NCI-H460 (cell line): ENCODE measurements at regions not wholly inside any gene's neighbourhood (a gene's known extent, or its start where the extent isn't known, plus 50 kb on each side); places are given as distances from the start of the nearest gene placed in this dataset.

Source experiments
- DNase-seq: peaks from one replicate; pipeline ENCODE4 v3.0.0-alpha.2; 2016; ENCODE audit warnings: low read depth; ENCODE audit errors: extremely low read depth

- DNase-seq = no peak
These were observed 49.9 kb upstream of the HS6ST1 start for GRCh38 chr2:128368437-128369107.

DNA sequence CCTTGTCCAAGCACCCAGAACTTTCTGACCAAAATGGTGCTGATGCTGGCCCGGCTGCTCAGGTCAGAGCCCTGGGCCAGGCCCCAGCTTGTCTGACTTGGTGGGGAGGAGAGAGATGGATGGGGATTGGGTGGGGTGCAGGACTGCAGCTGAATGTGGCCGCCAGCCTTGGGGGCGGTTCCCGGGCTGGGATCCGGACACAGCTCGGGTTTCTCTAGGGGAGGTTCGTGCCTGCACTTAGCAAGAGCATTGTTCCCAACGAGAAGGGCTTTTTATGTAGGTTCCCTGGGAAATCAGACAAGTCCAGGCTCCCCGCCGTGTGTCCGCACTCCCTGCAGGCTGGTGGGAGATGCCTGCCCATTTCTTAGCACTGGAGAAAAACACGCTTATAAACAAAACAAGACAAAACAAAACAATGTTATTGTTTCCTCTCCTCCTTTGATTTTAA, 50.5 kb upstream of the HS6ST1 start:
- no peak for DNase-seq

GRCh38 chr2:128369602-128370467, 51.2 kb upstream of the HS6ST1 start:
- DNase-seq = no peak

- DNase-seq = no peak
These were observed 52.0 kb upstream of the HS6ST1 start for GRCh38 chr2:128370468-128371247.

GRCh38 chr2:128371248-128371630, 52.6 kb upstream of the HS6ST1 start:
- DNase-seq = no peak

DNA sequence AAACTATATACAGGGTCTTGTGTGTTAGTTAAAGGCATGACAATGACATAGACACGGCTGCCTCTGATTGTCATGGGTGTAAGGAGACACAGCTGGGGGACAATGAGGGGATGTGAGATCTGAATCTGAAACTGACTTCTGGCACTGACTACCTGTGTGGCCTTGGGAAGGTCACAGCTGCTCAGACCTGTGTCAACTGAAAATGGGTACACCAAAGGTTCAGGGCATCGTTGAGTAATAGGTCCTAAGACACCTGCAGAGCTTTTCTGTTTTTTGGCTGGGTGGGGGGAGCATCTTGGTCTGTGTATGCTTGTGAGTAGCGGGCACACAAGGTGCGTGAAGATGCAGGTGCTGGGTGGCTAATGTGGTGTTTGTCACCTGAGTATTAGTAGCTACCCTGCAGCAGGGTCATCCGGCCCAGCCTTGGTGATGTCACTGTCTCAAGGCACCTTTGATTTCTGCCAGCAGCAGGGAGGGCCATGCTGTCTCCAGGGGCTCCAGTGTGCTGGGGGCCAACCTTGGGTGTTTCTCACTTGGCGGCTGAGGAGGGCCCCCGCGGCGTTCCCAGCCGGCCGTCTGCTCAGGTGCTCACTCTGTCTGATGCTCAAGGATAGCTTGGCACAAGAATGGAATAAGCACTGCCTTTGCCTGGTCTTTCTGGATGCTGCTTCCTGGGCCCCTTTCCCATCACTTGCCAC, 53.1 kb upstream of the HS6ST1 start:
- DNase-seq = no peak

DNA sequence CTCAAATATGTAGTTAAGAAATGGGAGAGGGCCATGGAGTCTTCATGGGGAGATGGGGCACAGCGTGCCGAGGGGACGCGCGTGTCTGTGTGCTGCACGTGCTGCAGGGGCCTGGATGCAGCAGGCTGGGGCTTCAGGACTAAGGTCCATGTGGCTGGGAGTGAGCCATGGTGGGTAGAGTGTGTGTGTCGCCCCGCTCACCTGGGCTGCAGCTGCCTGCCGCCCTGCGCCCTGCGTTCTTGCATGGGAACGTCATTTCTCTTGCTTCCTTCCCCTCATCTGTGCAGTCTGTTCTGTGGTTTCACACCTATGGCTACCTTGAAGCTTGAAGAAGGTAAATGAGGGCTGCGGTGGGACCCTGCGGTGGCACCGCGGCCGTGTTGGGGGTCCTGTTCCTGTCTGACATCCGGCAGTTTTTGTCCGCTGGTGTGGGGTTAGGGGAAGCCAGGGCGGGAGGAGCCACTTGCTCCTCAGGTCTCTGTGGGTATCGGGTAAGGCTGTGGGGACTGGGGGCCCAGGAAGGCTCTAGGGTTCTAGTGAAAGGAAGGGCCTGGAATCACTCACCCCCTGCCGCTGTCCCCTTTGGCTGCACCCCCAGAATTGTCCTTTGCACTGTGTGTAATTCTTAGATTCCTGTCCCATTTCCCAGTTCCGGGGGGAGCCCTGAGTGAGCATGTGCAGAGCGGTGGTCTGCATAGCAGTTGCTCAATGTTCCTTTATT, 54.1 kb upstream of the HS6ST1 start:
- no peak for DNase-seq

- no peak for DNase-seq
These were observed 54.9 kb upstream of the HS6ST1 start for GRCh38 chr2:128373451-128374000.

- DNase-seq = no peak
These were observed 55.5 kb upstream of the HS6ST1 start for GRCh38 chr2:128374001-128374710.

GRCh38 chr2:128374711-128375413, 56.2 kb upstream of the HS6ST1 start:
- DNase-seq = no peak

DNA sequence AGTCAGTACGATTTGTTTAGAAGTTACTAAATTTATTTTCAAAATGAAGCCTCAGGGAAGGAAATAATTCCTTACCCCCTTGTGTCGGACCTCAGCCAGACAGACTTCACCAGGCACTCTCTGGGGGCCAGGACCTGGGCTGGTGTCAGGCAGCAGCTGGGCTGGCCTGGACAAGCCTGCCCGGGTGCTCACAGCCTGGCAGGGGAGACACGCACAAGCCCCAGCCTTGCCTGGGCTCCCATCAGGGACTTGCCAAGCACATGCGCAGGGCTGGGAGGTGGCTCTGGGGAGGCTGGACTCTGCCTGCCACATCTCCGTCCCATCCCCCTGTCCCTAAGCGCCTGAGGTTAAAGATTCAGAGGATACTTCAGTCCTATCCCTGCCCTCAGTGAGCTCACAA, 56.8 kb upstream of the HS6ST1 start:
- no peak for DNase-seq

DNA sequence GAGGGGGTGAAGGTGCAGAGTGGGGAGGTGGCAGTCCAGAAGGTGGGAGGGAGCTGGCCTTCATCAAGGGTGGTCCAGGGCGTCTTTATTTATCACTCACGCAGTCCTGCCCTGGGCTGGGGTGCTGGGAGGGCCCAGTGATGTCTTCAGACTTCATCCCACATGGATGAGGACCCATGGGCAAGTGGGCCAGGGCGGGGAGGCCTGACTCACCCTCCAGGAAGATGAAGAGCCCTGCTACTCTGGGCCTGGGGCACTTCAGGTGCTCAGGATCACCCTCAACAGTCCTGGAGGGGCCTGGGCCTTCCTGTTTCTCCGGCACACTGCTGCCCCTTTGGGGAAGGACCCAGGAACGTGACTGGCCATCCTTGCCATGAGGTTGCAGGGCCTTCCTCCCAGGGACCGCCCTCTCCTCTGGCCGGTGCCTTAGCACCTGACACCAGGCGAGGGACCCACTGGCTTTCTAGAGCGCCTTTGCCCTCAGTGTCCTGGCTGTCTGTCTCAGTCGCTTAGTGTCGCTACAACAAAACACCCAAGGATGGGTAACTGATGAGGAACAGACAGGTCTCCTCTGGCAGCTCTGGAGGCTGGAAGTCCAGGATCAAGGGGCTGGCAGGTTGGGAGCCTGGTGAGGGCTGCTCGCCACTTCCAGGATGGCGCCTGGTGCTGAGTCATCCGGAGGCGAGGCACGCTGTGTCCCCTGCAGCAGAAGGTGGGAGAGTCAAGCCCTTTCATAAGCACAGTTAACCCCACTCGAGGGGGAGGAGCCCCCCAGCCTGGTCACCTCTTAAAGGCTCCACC, 57.8 kb upstream of the HS6ST1 start:
- no peak for DNase-seq

DNA sequence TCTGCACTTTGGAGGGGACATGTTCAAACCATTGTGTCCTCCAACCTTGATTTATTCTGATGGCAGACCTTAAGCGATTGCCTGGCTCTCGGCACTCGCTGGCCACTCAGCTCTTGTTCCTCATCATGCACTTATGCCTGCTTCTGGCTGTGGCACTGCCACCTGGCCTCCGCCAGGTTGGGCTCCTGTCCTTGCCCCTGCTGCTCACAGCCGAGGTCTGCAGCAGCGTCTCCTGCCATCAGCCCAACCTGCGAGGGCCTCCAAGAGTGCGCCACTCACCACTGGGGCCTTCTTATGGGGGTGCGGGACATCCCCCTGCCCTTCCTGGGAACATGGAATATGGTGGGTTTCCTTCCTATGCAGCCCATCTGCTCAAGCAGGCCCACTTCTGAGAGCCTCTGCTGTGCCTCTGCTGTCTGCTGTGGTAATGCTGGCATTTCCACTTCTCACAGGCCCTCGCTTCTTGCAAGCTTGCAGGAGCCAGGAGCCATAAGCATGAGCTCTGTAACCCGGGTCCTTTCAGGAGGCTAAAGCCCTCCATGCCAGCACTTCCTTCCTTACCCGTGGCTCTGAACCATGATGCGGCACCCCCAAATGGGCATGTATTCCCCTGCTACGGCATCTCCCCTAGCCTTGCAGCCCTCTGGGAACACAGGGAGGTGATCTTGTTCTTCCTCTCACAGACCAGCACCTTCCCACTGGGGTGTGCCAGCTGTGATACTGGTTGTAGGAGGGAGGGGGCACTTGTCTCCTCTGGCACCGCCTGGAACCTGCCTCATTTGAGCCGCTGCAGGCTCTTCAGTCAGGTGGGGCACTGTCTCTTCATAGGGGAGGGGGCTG, 58.6 kb upstream of the HS6ST1 start:
- no peak for DNase-seq

DNA sequence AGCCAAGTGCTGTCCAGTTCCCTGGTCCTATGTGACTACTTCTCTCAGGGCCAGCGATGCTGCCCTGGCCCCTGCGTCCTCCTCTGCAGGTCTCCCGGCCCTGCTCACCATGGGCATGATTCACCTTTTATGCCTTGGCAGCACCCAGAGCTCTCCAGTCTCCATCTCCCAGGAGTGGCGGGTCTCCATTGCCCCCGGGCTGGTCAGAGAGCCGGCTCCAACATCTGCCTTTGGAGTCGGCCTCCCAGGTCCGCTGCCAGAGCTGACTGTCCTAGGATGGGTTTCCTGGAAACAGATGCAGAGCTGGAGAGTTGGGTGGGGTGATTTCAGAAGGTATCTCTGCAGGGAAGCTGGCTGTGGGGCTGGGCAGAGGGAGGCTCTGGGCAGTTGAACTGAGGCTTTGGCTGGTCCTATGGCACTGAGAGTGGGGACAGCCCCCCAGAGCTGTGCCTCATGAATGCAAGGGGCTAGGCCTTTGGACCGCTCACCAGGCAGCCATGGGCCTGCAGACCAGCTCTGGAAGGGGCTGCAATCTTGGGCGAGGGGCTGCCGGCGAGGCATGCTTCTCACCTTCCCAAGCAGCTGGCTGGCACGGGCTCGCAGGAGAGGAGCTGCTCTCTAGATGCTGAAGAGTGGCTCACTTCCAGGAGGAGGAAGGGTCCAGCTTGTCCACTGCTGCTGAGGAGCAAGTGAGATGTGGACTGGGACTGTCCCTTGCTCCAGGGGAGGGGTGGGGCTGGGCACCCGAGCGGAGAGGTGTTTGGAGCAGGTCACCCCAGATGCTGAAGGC, 59.8 kb upstream of the HS6ST1 start:
- DNase-seq = no peak

DNA sequence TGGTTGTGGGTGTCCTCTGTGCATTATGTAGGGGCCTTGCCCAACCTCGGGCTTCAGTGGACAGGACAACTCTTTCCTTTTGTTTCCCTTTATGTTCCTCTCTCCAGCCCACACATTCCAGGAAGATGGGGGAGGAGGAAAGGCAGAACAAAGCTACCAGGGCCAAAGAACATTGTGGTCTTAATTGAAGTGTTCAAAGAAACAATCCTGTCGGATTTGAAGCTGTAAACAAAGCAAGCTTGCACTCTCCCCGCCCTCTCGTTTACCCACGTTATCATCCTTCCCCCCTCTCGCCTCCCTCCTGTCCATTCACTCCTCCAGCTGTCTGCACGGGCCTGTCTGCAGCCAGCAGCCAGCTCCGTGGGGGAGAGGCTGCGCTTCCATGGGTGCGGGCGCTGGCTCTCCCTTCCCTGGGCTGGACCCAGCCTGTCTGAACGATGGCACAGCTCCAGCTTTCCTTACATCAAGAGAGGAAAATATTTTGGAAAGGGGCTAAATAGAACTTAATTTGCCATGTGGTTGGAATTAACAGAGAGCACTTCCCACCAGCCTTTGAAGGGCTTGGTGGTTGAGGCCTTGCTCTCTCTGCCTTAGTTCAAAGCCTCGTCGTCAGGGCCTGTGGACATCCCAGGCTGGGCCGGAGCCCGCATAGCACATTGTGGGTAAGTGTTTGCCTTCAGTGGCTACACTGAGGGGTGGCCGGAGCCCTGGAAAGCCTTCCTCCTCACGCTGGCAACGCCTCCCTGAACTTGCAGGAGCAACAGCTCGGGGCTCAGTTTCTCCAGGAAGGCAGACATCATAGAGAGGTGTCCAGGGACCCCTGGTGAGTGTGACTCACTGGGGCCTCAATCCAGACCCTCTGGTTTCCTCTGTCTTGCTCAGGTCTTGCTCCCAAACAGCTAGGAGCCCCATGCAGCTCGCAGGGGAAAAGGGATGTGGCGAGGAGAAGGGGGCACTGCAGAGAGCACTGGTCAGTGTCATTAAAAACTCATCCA, 60.6 kb upstream of the HS6ST1 start:
- DNase-seq = no peak
